ENCODE measurements at regions not wholly inside any gene's neighbourhood (a gene's known extent, or its start where the extent isn't known, plus 50 kb on each side); places are given as distances from the start of the nearest gene placed in this dataset.
"Not testable (repeated sequence)": the region's sequence is repeated elsewhere in the genome, so short reads cannot be mapped to it uniquely, and the experiment has no call there.

- DNase-seq, result no peak
Measured at GRCh38 chr6:28659250-28659566, 133.5 kb downstream of the GPX5 start.

- no peak for DNase-seq
Measured at GRCh38 chr6:28661097-28661713, 135.5 kb downstream of the GPX5 start.

- DNase-seq, result no peak
Measured at GRCh38 chr6:28664870-28665396, 139.3 kb downstream of the GPX5 start.

- no peak for DNase-seq
Measured at GRCh38 chr6:28673417-28673786, 147.7 kb downstream of the GPX5 start.

GRCh38 chr6:28673787-28674671 lies 148.3 kb downstream of the GPX5 start:
- peak; percentile 62 for DNase-seq

- no peak for DNase-seq
Measured at GRCh38 chr6:28675600-28675999, 149.9 kb downstream of the GPX5 start.

- no peak for DNase-seq
Measured at GRCh38 chr6:28682542-28682941, 156.9 kb downstream of the GPX5 start.

GRCh38 chr6:28682956-28683685 lies 157.4 kb downstream of the GPX5 start:
- not testable (repeated sequence) for DNase-seq

GRCh38 chr6:28683945-28684538 lies 158.4 kb downstream of the GPX5 start:
- no peak for DNase-seq

GRCh38 chr6:28685960-28686359 lies 160.3 kb downstream of the GPX5 start:
- not testable (repeated sequence) for DNase-seq

GRCh38 chr6:28686446-28687027 lies 160.9 kb downstream of the GPX5 start:
- peak; percentile 34 for DNase-seq

GRCh38 chr6:28687309-28687981 lies 161.8 kb downstream of the GPX5 start:
- DNase-seq, result not testable (repeated sequence)

- DNase-seq, result not testable (repeated sequence)
Measured at GRCh38 chr6:28691991-28692390, 166.3 kb downstream of the GPX5 start.

- DNase-seq, result no peak
Measured at GRCh38 chr6:28693033-28693750, 167.5 kb downstream of the GPX5 start.

GRCh38 chr6:28693751-28694443 lies 168.2 kb downstream of the GPX5 start:
- no peak for DNase-seq

- no peak for DNase-seq
Measured at GRCh38 chr6:28695715-28696114, 170.0 kb downstream of the GPX5 start.

- DNase-seq, result no peak
Measured at GRCh38 chr6:28696167-28696566, 170.5 kb downstream of the GPX5 start.

GRCh38 chr6:28696682-28697081 lies 171.0 kb downstream of the GPX5 start:
- DNase-seq, result no peak

- DNase-seq, result no peak
Measured at GRCh38 chr6:28707387-28708282, 182.0 kb downstream of the GPX5 start.
